A549 (cell line): ENCODE measurements at regions not wholly inside any gene's neighbourhood (a gene's known extent, or its start where the extent isn't known, plus 50 kb on each side); places are given as distances from the start of the nearest gene placed in this dataset.

Source experiments
- ATAC-seq, 2 experiments: fragments of 200-7000 bp in 1 of 2; fragments of >200 bp in 1 of 2; cut with Nextera tagmentation in 1 of 2; cut with Tn5 transposase in 1 of 2; 3 replicates each; pipeline versions ENCODE4 v1.8.0 to v1.9.1; 2018 to 2020; ENCODE audit warnings: mild to moderate bottlenecking in 1 of 2, moderate library complexity in 1 of 2
- CTCF ChIA-PET: fragments of 300-600 bp; sonication (Branson Sonifier 250); formaldehyde crosslinking; extraction: SDS; loops from one replicate; lab custom pipeline; 2021; ENCODE audit warnings: antibody characterized with exemption, inconsistent platforms; lab: Yijun Ruan, JAX
- POLR2A ChIA-PET: fragments of 350-600 bp; formaldehyde crosslinking; extraction: SDS; loops from one replicate; lab custom pipeline; 2021; ENCODE audit warnings: antibody characterized with exemption, inconsistent platforms; lab: Yijun Ruan, JAX
- DNase-seq, 2 experiments: peaks; one replicate each; pipeline versions ENCODE4 v3.0.0 to v3.0.0-alpha.2; 2011 to 2016; ENCODE audit warnings: low read depth in 1 of 2, low spot score in 1 of 2
- FAIRE-seq: peaks from 2 replicates; lab custom pipeline; 2011; peaks lifted over from hg19 to GRCh38; lab: Jason Lieb, UNC
- H3K27ac ChIP-seq, 2 experiments: fragments of >200 bp; sonication (Bioruptor Twin); formaldehyde crosslinking; 3 replicates each; pipeline ENCODE4 v1.5.1; 2016 to 2017
- H3K4me1 ChIP-seq: fragments of >200 bp; sonication (Bioruptor Twin); formaldehyde crosslinking; 3 replicates; pipeline ENCODE4 v1.6.1; 2016
- H3K4me2 ChIP-seq: fragments of >200 bp; sonication (Bioruptor Twin); formaldehyde crosslinking; 3 replicates; pipeline ENCODE4 v1.6.1; 2016
- H3K4me3 ChIP-seq: fragments of >200 bp; sonication (Bioruptor Twin); formaldehyde crosslinking; 3 replicates; pipeline ENCODE4 v1.5.1; 2016
- H3K9me3 ChIP-seq: fragments of >200 bp; sonication (Bioruptor Twin); formaldehyde crosslinking; 3 replicates; pipeline ENCODE4 v1.6.1; 2016
- BHLHE40 ChIP-seq: IDR thresholded peaks from 2 replicates; pipeline ENCODE4 v1.6.1; 2012; ENCODE audit warnings: low read depth, low read length, inconsistent platforms
- CHD2 ChIP-seq: fragments of 150-350 bp; IDR thresholded peaks from 2 replicates; pipeline ENCODE4 v1.6.1; 2014; ENCODE audit warnings: low read length; ENCODE audit not compliant: partially characterized antibody
- CHD4 ChIP-seq: fragments of 200-600 bp; sonication (generic); IDR thresholded peaks from 2 replicates; pipeline ENCODE4 v1.6.1; 2016; ENCODE audit warnings: antibody characterized with exemption, mild to moderate bottlenecking, borderline replicate concordance
- CTCF ChIP-seq: fragments of >200 bp; sonication (Bioruptor Twin); formaldehyde crosslinking; IDR thresholded peaks from 3 replicates; pipeline ENCODE4 v1.5.1; 2016
- E2F6 ChIP-seq: IDR thresholded peaks from 2 replicates; pipeline ENCODE4 v1.6.1; 2012; ENCODE audit warnings: low read depth, borderline replicate concordance
- ESRRA ChIP-seq: fragments of 150-350 bp; IDR thresholded peaks from 2 replicates; pipeline ENCODE4 v1.6.1; 2014; ENCODE audit warnings: mild to moderate bottlenecking, low read length, borderline replicate concordance
- FOSB ChIP-seq: fragments of 250-450 bp; sonication (Bioruptor Pico); IDR thresholded peaks from 2 replicates; pipeline ENCODE4 v1.5.0; 2020; ENCODE audit warnings: mild to moderate bottlenecking, moderate library complexity
- HES2 ChIP-seq: fragments of >200 bp; sonication (Bioruptor Twin); formaldehyde crosslinking; IDR thresholded peaks from 2 replicates; pipeline ENCODE4 v1.6.1; 2016
- HOXA7 ChIP-seq: fragments of 250-450 bp; sonication (Bioruptor Pico); IDR thresholded peaks from 2 replicates; pipeline ENCODE4 v1.5.0; 2020; ENCODE audit warnings: mild to moderate bottlenecking, moderate library complexity
- MAX ChIP-seq: IDR thresholded peaks from 2 replicates; pipeline ENCODE4 v1.6.1; 2012
- RCOR1 ChIP-seq: fragments of 150-350 bp; IDR thresholded peaks from 2 replicates; pipeline ENCODE4 v1.6.1; 2014; ENCODE audit warnings: antibody characterized with exemption, low read length, low read depth
- RFX5 ChIP-seq: fragments of 450-650 bp; IDR thresholded peaks from 2 replicates; pipeline ENCODE4 v1.7.1; 2014; ENCODE audit warnings: antibody characterized with exemption, mild to moderate bottlenecking, moderate library complexity
- ZNF302 ChIP-seq: fragments of 250-450 bp; sonication (Bioruptor Pico); IDR thresholded peaks from 2 replicates; pipeline ENCODE4 v1.9.0; 2021; ENCODE audit warnings: inconsistent platforms, mild to moderate bottlenecking, moderate library complexity
- WGBS: methylation state at CpG from one replicate; pipeline ENCODE4 v1.1.6; 2017; ENCODE audit errors: missing lambda C conversion rate; 5-methylcytosine and 5-hydroxymethylcytosine counted together
- TF ChIP-seq, protein P1 (sequence below): fragments of 200-600 bp; sonication (generic); IDR thresholded peaks from 2 replicates; pipeline ENCODE4 v1.6.1; 2016; ENCODE audit warnings: antibody characterized with exemption, mild to moderate bottlenecking, moderate library complexity
- TF ChIP-seq, protein P2 (sequence below): fragments of 250-450 bp; sonication (Bioruptor Pico); IDR thresholded peaks from 2 replicates; pipeline ENCODE4 v1.5.0; 2021; ENCODE audit warnings: mild to moderate bottlenecking, moderate library complexity, borderline replicate concordance

GRCh38 chr6:130743175-130743574 lies 84.0 kb upstream of the SMLR1 start (continued):
- TF ChIP-seq, protein P1, sequence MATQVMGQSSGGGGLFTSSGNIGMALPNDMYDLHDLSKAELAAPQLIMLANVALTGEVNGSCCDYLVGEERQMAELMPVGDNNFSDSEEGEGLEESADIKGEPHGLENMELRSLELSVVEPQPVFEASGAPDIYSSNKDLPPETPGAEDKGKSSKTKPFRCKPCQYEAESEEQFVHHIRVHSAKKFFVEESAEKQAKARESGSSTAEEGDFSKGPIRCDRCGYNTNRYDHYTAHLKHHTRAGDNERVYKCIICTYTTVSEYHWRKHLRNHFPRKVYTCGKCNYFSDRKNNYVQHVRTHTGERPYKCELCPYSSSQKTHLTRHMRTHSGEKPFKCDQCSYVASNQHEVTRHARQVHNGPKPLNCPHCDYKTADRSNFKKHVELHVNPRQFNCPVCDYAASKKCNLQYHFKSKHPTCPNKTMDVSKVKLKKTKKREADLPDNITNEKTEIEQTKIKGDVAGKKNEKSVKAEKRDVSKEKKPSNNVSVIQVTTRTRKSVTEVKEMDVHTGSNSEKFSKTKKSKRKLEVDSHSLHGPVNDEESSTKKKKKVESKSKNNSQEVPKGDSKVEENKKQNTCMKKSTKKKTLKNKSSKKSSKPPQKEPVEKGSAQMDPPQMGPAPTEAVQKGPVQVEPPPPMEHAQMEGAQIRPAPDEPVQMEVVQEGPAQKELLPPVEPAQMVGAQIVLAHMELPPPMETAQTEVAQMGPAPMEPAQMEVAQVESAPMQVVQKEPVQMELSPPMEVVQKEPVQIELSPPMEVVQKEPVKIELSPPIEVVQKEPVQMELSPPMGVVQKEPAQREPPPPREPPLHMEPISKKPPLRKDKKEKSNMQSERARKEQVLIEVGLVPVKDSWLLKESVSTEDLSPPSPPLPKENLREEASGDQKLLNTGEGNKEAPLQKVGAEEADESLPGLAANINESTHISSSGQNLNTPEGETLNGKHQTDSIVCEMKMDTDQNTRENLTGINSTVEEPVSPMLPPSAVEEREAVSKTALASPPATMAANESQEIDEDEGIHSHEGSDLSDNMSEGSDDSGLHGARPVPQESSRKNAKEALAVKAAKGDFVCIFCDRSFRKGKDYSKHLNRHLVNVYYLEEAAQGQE = no peak
- TF ChIP-seq E2F6 (no peak), ZNF302 (CRISPR knock-in tag) (no peak), RCOR1 (no peak)

DNA sequence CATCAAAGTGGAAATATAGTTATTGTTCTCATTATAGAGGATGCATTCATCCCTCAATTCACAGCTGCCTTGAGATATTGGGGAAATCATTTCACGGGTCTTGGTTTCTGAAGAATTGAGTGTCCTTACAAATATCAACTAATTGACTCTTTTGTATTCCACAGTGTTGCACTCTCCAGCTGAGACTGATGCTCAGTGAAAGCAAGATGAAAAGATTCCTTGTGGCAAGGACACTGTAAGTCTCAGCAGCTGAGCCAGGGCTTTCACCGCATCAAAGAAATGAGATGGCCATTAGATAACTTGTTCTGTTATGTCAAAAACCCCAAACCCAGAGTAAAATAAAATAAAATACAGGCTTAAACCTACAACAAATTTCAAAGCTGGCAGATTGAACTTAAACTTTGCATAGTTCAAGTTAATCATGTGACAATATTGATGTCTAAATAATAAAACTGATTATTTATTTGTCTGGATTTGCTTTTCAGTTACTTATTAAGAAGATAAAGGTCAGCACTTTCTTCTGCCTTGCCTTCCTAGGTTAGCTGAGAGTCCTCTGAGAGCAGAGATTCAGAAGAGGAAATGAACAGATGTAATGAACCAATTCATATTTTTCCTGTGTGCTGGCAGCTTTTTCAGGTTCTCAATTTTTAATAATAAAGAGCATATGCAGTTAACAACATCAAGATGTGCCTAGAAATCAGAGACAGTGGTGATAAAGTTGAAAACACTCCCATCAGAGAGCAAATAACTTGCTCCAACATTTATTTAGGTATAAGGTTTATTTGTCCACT lies 82.4 kb upstream of the SMLR1 start:
- POLR2A ChIA-PET = no interaction called here
- TF ChIP-seq FOSB (CRISPR knock-in tag) = no peak
- no peak for TF ChIP-seq HES2
- TF ChIP-seq HOXA7 (CRISPR knock-in tag) = no peak
- no peak for TF ChIP-seq RFX5
- TF ChIP-seq CHD4 = no peak
- TF ChIP-seq, protein P2, sequence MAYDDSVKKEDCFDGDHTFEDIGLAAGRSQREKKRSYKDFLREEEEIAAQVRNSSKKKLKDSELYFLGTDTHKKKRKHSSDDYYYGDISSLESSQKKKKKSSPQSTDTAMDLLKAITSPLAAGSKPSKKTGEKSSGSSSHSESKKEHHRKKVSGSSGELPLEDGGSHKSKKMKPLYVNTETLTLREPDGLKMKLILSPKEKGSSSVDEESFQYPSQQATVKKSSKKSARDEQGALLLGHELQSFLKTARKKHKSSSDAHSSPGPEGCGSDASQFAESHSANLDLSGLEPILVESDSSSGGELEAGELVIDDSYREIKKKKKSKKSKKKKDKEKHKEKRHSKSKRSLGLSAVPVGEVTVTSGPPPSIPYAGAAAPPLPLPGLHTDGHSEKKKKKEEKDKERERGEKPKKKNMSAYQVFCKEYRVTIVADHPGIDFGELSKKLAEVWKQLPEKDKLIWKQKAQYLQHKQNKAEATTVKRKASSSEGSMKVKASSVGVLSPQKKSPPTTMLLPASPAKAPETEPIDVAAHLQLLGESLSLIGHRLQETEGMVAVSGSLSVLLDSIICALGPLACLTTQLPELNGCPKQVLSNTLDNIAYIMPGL (CRISPR knock-in tag) = no peak
- TF ChIP-seq MAX = no peak
- no peak for TF ChIP-seq CTCF
- no peak for TF ChIP-seq ESRRA
- no peak for TF ChIP-seq CHD2
- TF ChIP-seq ZNF302 (CRISPR knock-in tag) = no peak
- TF ChIP-seq, protein P1 = no peak
- TF ChIP-seq BHLHE40 = no peak
- ATAC-seq = no peak
- no peak overlapping the region for H3K27ac ChIP-seq
- H3K4me1 ChIP-seq = no peaks in the 10 kb centered on the region
- FAIRE-seq = no peak
- H3K4me3 ChIP-seq = no peak overlapping the region
- 64% methylated on average over 2 of the region's 2 CpGs for WGBS
- no peaks in the 10 kb centered on the region for H3K9me3 ChIP-seq
- DNase-seq = no peak
- H3K4me2 ChIP-seq = no peak overlapping the region
- CTCF ChIA-PET = no interaction called here
